ENCODE measurements at regions not wholly inside any gene's neighbourhood (a gene's known extent, or its start where the extent isn't known, plus 50 kb on each side); places are given as distances from the start of the nearest gene placed in this dataset.

DNA sequence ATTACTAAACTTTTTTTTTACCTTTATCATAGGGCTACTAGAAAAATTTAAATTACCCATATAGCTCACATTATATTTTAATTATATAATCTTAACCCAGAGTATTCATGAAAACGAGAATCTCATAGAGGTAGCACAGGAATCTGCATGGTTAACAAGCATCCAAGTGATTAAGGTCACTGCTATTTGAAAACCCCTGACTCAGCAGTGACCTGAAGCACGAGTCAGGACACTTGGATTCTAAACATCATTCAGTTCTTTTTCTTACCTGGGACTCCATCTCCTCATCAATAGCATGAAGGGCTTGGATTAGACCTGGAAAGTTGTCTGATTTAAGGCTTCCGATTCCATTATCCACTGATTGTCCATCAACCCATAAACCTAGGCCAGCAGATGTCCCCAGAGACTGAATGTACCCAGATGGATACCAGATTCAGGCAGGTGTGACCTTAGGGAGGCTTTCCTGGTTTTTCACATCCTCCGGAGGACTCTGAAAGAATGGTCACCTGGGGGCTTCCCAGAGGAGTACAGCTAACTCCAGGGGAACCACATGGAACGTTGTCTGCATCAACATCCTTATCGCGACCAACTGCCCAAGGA, 174.3 kb downstream of the SETD4 start:
- H3K4me3 ChIP-seq, result no peak overlapping the region

DNA sequence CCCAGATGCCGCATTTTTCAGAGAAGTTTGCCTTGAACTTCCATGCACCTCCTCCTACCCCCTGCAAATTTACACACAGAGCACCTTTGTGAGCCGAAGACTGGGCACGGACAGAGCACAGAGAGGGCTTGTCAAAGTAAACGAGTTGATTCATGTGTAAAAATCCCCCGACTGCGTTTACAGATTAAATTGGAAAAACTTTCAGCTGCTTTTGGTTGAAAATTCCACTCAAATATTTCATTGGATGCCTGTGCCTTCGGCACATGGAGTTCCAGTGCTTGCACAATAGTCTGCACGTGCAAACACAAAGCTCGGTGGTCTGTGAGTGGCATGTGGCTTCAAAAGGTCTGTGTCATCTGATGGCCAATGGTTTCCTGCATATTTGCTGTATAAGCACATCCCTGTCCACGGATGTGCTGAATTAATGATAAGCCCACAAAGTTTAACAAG, 177.5 kb downstream of the SETD4 start:
- Histone ChIP-seq H3K27ac (no peak overlapping the region), H3K4me3 (no peak overlapping the region), H3K4me1 (no peaks in the 10 kb centered on the region), H3K27me3 (peaks cover 0 to 4% (median 0%) of the 10 kb centered on the region in 3 donors), H3K36me3 (no peaks in the 10 kb centered on the region), H3K9me3 (no peaks in the 10 kb centered on the region)
- TF ChIP-seq, protein P1, sequence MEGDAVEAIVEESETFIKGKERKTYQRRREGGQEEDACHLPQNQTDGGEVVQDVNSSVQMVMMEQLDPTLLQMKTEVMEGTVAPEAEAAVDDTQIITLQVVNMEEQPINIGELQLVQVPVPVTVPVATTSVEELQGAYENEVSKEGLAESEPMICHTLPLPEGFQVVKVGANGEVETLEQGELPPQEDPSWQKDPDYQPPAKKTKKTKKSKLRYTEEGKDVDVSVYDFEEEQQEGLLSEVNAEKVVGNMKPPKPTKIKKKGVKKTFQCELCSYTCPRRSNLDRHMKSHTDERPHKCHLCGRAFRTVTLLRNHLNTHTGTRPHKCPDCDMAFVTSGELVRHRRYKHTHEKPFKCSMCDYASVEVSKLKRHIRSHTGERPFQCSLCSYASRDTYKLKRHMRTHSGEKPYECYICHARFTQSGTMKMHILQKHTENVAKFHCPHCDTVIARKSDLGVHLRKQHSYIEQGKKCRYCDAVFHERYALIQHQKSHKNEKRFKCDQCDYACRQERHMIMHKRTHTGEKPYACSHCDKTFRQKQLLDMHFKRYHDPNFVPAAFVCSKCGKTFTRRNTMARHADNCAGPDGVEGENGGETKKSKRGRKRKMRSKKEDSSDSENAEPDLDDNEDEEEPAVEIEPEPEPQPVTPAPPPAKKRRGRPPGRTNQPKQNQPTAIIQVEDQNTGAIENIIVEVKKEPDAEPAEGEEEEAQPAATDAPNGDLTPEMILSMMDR (IDR thresholded peaks at IDR 0.05 in 4 of 5, conservative IDR thresholded peaks at IDR 0.05 in 1 of 5), result no peak
- no peak for TF ChIP-seq POLR2A (IDR thresholded peaks at IDR 0.05)
- ATAC-seq (no peak), DNase-seq (peak in 1 of 2 donors; percentile 16)
- intact Hi-C loops (cut with DNase I; ENCODE audit: low total_unique reads), result no loop called here
- in situ Hi-C loops (cut with MboI; ENCODE audit: low sequenced_read_pairs in 4 of 4), result no loop called here

More for the DNA sequence above, 174.3 kb downstream of the SETD4 start:
- in situ Hi-C loops (cut with MboI; ENCODE audit: low sequenced_read_pairs in 4 of 4), result no loop called here
- DNase-seq, result no peak
- no peak overlapping the region for H3K27ac ChIP-seq
- H3K36me3 ChIP-seq, result no peaks in the 10 kb centered on the region
- no peaks in the 10 kb centered on the region for H3K9me3 ChIP-seq
- ATAC-seq, result no peak
- intact Hi-C loops (cut with DNase I; ENCODE audit: low total_unique reads), result no loop called here
- TF ChIP-seq POLR2A (IDR thresholded peaks at IDR 0.05), result no peak
- H3K4me1 ChIP-seq, result no peaks in the 10 kb centered on the region
- H3K27me3 ChIP-seq, result peaks cover 0 to 4% (median 0%) of the 10 kb centered on the region in 3 donors

DNA sequence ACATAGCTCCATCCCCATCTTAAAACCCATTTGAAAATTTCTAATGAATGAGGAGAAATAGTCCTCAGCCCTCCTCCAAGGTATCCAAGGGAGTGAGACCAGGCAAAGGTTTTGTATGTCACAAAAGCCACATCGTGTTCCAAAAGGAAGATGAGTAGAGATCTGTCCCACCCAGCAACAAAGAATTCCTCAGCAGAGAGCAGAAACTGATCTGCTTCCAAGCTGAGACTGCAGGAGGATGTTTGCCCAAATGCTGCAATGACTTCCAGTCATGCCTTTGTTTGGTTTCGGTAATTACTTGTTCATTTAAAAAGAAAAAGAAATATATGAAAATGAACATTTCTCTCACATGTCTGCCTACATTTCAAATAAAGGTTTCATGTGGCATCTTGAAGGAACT, 186.9 kb downstream of the SETD4 start:
- DNase-seq (no peak), ATAC-seq (no peak)
- no peaks in the 10 kb centered on the region for H3K27me3 ChIP-seq
- H3K9me3 ChIP-seq, result no peaks in the 10 kb centered on the region
- in situ Hi-C loops (cut with MboI; ENCODE audit: low sequenced_read_pairs in 4 of 4) (no loop called here), intact Hi-C loops (cut with DNase I; ENCODE audit: low total_unique reads) (no loop called here)
- H3K36me3 ChIP-seq, result no peaks in the 10 kb centered on the region
- H3K27ac ChIP-seq, result no peak overlapping the region
- TF ChIP-seq, protein P1 (IDR thresholded peaks at IDR 0.05 in 4 of 5, conservative IDR thresholded peaks at IDR 0.05 in 1 of 5), result no peak
- TF ChIP-seq POLR2A (IDR thresholded peaks at IDR 0.05), result no peak
- H3K4me3 ChIP-seq, result no peak overlapping the region
- H3K4me1 ChIP-seq, result no peaks in the 10 kb centered on the region

DNA sequence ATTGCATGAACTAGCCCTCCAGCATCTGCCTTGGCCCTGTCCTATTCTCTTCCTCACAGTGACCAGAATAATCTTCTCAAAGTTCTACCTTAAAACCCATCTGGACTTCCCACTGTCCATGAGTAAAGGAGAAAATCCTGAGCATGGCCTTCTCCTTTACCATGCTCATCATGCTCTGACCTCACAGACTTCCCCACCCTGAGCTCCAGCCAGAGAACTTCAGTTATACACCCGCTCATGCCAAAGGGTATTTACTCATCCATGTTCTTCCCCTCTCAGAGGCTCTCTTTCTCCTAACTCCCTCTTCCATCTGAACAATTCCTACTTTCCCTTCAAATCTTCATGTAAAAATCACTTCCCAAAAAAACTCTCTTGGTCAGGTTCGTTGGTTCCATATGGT, 188.4 kb downstream of the SETD4 start:
- in situ Hi-C loops (cut with MboI; ENCODE audit: low sequenced_read_pairs in 4 of 4) (no loop called here), intact Hi-C loops (cut with DNase I; ENCODE audit: low total_unique reads) (no loop called here)
- H3K4me1 ChIP-seq, result no peaks in the 10 kb centered on the region
- TF ChIP-seq, protein P1 (IDR thresholded peaks at IDR 0.05 in 4 of 5, conservative IDR thresholded peaks at IDR 0.05 in 1 of 5), result no peak
- TF ChIP-seq POLR2A (IDR thresholded peaks at IDR 0.05), result no peak
- H3K36me3 ChIP-seq, result no peaks in the 10 kb centered on the region
- H3K27ac ChIP-seq, result no peak overlapping the region
- no peak overlapping the region for H3K4me3 ChIP-seq
- no peak for ATAC-seq
- H3K9me3 ChIP-seq, result no peaks in the 10 kb centered on the region
- DNase-seq, result no peak
- no peaks in the 10 kb centered on the region for H3K27me3 ChIP-seq

DNA sequence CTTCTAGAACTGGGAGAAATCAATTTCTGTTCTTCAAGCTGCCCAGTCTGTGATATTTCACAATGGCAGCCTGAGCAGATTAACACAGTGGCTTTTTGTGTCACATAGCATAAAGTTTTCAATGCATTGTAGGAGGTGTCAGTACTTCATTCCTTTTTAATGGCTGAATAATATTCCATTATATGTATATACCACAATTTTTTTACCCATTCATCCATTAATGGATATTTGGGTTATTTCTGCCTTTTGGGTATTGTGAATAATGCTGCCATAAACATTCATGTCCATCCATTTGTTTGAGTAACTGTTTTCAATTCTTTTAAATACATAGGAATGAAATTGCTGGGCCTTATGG, 191.5 kb downstream of the SETD4 start:
- ATAC-seq (no peak), DNase-seq (no peak)
- in situ Hi-C loops (cut with MboI; ENCODE audit: low sequenced_read_pairs in 4 of 4) (no loop called here), intact Hi-C loops (cut with DNase I; ENCODE audit: low total_unique reads) (no loop called here)
- no peak overlapping the region for H3K4me3 ChIP-seq
- no peak overlapping the region for H3K27ac ChIP-seq
- H3K4me1 ChIP-seq, result no peaks in the 10 kb centered on the region
- H3K27me3 ChIP-seq, result no peaks in the 10 kb centered on the region
- H3K9me3 ChIP-seq, result no peaks in the 10 kb centered on the region
- TF ChIP-seq, protein P1 (IDR thresholded peaks at IDR 0.05 in 4 of 5, conservative IDR thresholded peaks at IDR 0.05 in 1 of 5), result no peak
- no peak for TF ChIP-seq POLR2A (IDR thresholded peaks at IDR 0.05)
- H3K36me3 ChIP-seq, result no peaks in the 10 kb centered on the region
